Naive thymus-derived CD8-positive, alpha-beta T cell (primary cell): ENCODE measurements at regions not wholly inside any gene's neighbourhood (a gene's known extent, or its start where the extent isn't known, plus 50 kb on each side); places are given as distances from the start of the nearest gene placed in this dataset.
A peak's percentile ranks its signal among the peaks of the same experiment; 100 is the strongest.
"Not testable (repeated sequence)": the region's sequence is repeated elsewhere in the genome, so short reads cannot be mapped to it uniquely, and the experiment has no call there.

ENCODE experiments used
- ATAC-seq, 2 donors: fragments of 150-1000 bp; cut with Tn5 transposase in 1 of 2; sonication (Bioruptor Pico), chemical (Tn5 transposase) in 1 of 2; 1 replicate in 1 of 2; 2 replicates in 1 of 2; pipeline ENCODE4 v1.10.0; 2021; ENCODE audit warnings: mild to moderate bottlenecking in 2 of 2, moderate library complexity in 2 of 2
- POLR2A ChIA-PET: fragments of 350-600 bp; sonication (Branson Sonifier 250); formaldehyde crosslinking; loops from one replicate; lab custom pipeline; 2021; ENCODE audit warnings: antibody characterized with exemption; lab: Charles Lee
- DNase-seq, 10 donors: peaks; one replicate each; pipeline versions ENCODE4 v3.0.0 to v3.0.0-alpha.2; 2020 to 2022
- H3K27ac Mint-ChIP-seq, 10 donors: one replicate each; pipeline ENCODE4 v1.8.0; 2020 to 2022; ENCODE audit warnings: mild to moderate bottlenecking in 10 of 10, mixed read lengths in 10 of 10, moderate library complexity in 4 of 10, inconsistent platforms in 1 of 10
- H3K27me3 Mint-ChIP-seq, 5 donors: one replicate each; pipeline ENCODE4 v1.8.0; 2021 to 2022; ENCODE audit warnings: mixed read lengths in 5 of 5
- H3K36me3 Mint-ChIP-seq, 3 donors: one replicate each; pipeline ENCODE4 v1.8.0; 2020 to 2022; ENCODE audit warnings: mixed read lengths in 3 of 3, mild to moderate bottlenecking in 2 of 3, inconsistent platforms in 1 of 3
- H3K4me1 Mint-ChIP-seq, 4 donors: one replicate each; pipeline ENCODE4 v1.8.0; 2021 to 2022; ENCODE audit warnings: mixed read lengths in 4 of 4
- H3K4me3 Mint-ChIP-seq, 10 donors: one replicate each; pipeline ENCODE4 v1.8.0; 2020 to 2022; ENCODE audit warnings: mild to moderate bottlenecking in 10 of 10, mixed read lengths in 10 of 10, moderate library complexity in 6 of 10, inconsistent platforms in 1 of 10
- H3K9me3 Mint-ChIP-seq, 9 donors: one replicate each; pipeline ENCODE4 v1.8.0; 2020 to 2022; ENCODE audit warnings: mixed read lengths in 9 of 9, mild to moderate bottlenecking in 3 of 9, inconsistent platforms in 1 of 9, moderate library complexity in 1 of 9

DNA sequence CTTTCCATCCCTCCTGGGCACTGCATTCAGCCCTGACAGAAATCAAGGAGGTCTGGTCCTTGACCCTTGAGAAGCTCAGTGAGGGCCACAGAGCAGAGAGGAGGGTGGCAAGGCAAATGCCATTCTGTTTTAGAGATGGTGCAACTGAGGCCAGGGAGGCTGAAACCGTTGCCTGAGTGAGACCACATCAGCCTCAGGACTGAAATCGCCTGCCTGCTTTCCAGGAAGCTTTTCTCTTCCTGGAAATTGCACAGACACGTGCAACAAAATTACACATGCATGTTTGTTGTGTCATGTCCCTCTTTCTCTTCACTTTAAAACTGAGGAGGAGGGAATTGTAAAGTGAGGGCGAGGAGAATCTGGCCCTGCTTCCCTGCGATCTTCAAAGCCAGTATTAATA lies 113.7 kb upstream of the PDE10A start:
- H3K27ac Mint-ChIP-seq: no peak overlapping the region
- peaks cover 0 to 2% (median 0%) of the 10 kb centered on the region in 9 donors for H3K9me3 Mint-ChIP-seq
- no peak for DNase-seq
- POLR2A ChIA-PET: no interaction called here
- H3K4me3 Mint-ChIP-seq: no peak overlapping the region
- ATAC-seq: no peak
- H3K4me1 Mint-ChIP-seq: peaks cover 0 to 6% (median 3%) of the 10 kb centered on the region in 4 donors
- peaks cover 9 to 61% (median 30%) of the 10 kb centered on the region in 5 donors for H3K27me3 Mint-ChIP-seq
- no peaks in the 10 kb centered on the region for H3K36me3 Mint-ChIP-seq

GRCh38 chr6:165775721-165776120 lies 112.7 kb upstream of the PDE10A start:
- H3K36me3 Mint-ChIP-seq: no peaks in the 10 kb centered on the region
- H3K4me1 Mint-ChIP-seq: peaks cover 0 to 6% (median 3%) of the 10 kb centered on the region in 4 donors
- H3K9me3 Mint-ChIP-seq: peaks cover 0 to 2% (median 0%) of the 10 kb centered on the region in 9 donors
- no peak overlapping the region for H3K4me3 Mint-ChIP-seq
- DNase-seq (no peak), ATAC-seq (no peak)
- H3K27me3 Mint-ChIP-seq: peaks cover 9 to 57% (median 30%) of the 10 kb centered on the region in 5 donors
- POLR2A ChIA-PET: no interaction called here
- no peak overlapping the region for H3K27ac Mint-ChIP-seq

- ATAC-seq (peak in 1 of 2 donors; percentile 32), DNase-seq (no peak)
- Mint-ChIP-seq H3K9me3 (peaks cover 0 to 2% (median 0%) of the 10 kb centered on the region in 9 donors), H3K27ac (peak overlapping the region in 1 of 10 donors; percentile 69), H3K36me3 (no peaks in the 10 kb centered on the region), H3K27me3 (peaks cover 9 to 59% (median 30%) of the 10 kb centered on the region in 5 donors), H3K4me3 (no peak overlapping the region), H3K4me1 (peaks cover 0 to 6% (median 3%) of the 10 kb centered on the region in 4 donors)
- POLR2A ChIA-PET: no interaction called here
Measured at GRCh38 chr6:165774903-165775601, 112.0 kb upstream of the PDE10A start.

DNA sequence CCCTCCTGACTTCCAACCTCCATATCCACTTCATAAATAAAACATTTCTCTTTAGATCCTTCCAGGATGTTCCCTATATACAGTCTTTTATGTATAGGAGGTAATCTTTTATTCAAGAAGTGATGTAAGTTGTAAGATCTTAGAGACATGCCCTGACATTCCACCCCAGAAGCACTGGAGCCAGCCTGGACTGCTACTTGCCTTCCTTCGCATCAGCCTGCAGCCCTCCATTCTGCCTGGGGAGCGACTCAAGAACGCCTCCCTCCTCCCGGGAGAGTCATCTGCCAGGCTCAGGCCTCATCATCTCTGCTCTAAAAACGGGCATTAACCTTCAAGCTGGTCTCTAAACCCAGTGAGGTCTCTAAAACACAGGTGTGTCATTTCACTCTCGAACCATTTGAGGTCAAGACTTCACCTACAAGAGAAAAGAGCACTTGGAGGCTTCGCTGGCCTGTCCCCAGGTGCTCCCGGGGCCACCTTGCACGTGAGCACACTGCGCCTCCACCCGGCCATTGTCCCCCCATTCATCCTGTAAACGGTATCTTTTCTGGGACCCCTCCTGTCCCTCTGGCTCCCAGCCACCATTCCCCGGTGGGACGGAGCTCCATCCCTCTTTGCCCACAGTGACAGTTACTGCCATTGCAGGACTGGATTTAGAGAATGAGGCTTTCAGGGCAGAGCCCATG lies 107.5 kb upstream of the PDE10A start:
- Mint-ChIP-seq H3K27me3 (peaks cover 10 to 29% (median 20%) of the 10 kb centered on the region in 5 donors), H3K4me1 (peaks cover 0 to 3% (median 2%) of the 10 kb centered on the region in 4 donors), H3K9me3 (no peaks in the 10 kb centered on the region), H3K27ac (no peak overlapping the region), H3K4me3 (no peak overlapping the region), H3K36me3 (no peaks in the 10 kb centered on the region)
- no peak for DNase-seq
- ATAC-seq: no peak
- POLR2A ChIA-PET: no interaction called here

DNA sequence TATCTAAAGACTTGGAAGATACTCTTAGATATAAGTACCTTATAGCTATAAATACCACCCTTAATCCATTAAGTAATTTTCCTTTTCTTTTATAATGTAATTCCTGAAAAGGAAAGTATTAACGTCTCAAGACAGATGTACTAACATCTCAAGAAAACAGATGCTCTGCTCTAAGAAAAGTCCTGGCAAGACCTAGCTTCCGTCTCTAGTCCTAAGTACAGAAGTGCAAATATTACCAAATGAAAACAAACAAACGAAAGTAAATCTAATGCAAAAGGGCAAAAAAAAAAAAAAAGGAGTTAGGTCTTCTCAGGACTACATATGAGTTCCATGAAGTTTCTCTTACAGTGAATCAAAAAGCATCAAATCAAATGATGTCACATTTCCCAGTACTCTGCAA lies 106.8 kb upstream of the PDE10A start:
- Mint-ChIP-seq H3K27ac (no peak overlapping the region), H3K4me1 (no peaks in the 10 kb centered on the region), H3K27me3 (peaks cover 6 to 24% (median 14%) of the 10 kb centered on the region in 5 donors), H3K9me3 (no peaks in the 10 kb centered on the region), H3K4me3 (no peak overlapping the region), H3K36me3 (no peaks in the 10 kb centered on the region)
- ATAC-seq (no peak), DNase-seq (no peak)
- POLR2A ChIA-PET: no interaction called here

DNA sequence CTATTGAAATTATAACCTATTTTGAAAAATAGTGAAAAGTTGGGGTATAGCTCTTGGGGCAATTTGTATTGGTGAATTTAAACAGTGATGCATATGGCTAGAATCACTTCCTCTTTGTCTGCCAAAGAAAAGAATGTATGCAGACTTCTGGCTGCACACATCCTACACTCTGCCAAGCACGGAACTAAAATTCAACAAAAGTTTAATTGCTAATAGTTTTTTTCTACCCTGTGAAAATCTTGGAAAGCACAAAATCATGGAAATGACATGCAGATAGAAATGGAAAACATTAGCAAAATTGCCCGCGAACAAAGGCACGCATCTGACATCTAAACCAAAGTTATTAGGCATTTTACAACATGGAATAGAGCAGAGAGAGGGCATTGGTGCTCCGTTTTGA lies 106.4 kb upstream of the PDE10A start:
- DNase-seq: no peak
- H3K27ac Mint-ChIP-seq: no peak overlapping the region
- H3K4me3 Mint-ChIP-seq: no peak overlapping the region
- POLR2A ChIA-PET: no interaction called here
- peaks cover 6 to 22% (median 11%) of the 10 kb centered on the region in 5 donors for H3K27me3 Mint-ChIP-seq
- no peaks in the 10 kb centered on the region for H3K4me1 Mint-ChIP-seq
- ATAC-seq: no peak
- H3K36me3 Mint-ChIP-seq: no peaks in the 10 kb centered on the region
- no peaks in the 10 kb centered on the region for H3K9me3 Mint-ChIP-seq

GRCh38 chr6:165768961-165769360 lies 105.9 kb upstream of the PDE10A start:
- Mint-ChIP-seq H3K9me3 (no peaks in the 10 kb centered on the region), H3K36me3 (no peaks in the 10 kb centered on the region), H3K27me3 (peaks cover 6 to 22% (median 11%) of the 10 kb centered on the region in 5 donors), H3K4me1 (no peaks in the 10 kb centered on the region), H3K27ac (no peak overlapping the region), H3K4me3 (no peak overlapping the region)
- DNase-seq (no peak), ATAC-seq (no peak)
- POLR2A ChIA-PET: no interaction called here

DNA sequence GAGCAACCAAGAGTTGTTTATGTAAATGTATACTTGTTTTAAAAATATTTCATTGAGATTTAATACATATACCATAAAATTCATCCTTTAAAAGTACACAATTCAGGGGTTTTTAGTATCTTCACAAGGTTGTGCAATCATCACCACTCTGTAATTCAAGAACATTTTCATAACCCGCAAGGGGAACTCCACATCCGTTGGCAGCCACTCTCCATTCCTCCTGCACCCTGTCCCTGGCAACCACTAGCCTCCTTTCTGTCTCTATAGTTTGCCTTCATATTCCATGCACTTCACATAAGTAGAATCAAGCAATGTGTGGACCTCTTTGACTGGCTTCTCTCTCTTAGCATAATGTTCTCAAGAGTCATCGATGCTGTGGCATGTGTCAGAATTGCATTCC lies 104.2 kb upstream of the PDE10A start:
- ATAC-seq: no peak
- POLR2A ChIA-PET: no interaction called here
- Mint-ChIP-seq H3K36me3 (peaks cover 0 to under 1% (median 0%) of the 10 kb centered on the region in 3 donors), H3K9me3 (peaks cover 0 to 2% (median 0%) of the 10 kb centered on the region in 9 donors), H3K4me3 (no peak overlapping the region), H3K27ac (no peak overlapping the region), H3K4me1 (no peaks in the 10 kb centered on the region), H3K27me3 (peaks cover 3 to 22% (median 6%) of the 10 kb centered on the region in 5 donors)
- no peak for DNase-seq

DNA sequence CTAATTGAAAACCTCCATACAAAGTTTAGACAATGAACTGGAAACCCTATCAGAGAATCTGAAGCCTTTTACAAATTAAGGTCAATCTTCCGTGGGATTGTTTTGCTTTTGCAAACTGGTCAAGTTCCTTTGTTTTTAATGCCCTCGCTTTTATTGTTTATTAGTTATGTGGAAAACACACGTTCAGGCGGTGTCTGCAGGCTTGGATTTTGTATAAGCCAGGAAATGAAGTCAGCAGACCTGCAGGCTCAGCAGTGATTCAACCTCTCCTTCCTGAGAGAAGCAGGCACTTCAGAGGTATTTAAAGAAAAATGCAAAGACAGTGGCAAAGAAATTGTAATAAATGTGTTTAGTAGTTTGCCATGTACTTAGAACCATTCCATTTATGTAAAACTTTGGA lies 103.4 kb upstream of the PDE10A start:
- no peaks in the 10 kb centered on the region for H3K4me1 Mint-ChIP-seq
- DNase-seq: no peak
- H3K27ac Mint-ChIP-seq: no peak overlapping the region
- peaks cover 0 to 6% (median 0%) of the 10 kb centered on the region in 9 donors for H3K9me3 Mint-ChIP-seq
- H3K27me3 Mint-ChIP-seq: peaks cover 3 to 22% (median 8%) of the 10 kb centered on the region in 5 donors
- ATAC-seq: no peak
- POLR2A ChIA-PET: no interaction called here
- peaks cover 0 to 6% (median 0%) of the 10 kb centered on the region in 3 donors for H3K36me3 Mint-ChIP-seq
- no peak overlapping the region for H3K4me3 Mint-ChIP-seq

GRCh38 chr6:165766026-165766425 lies 103.0 kb upstream of the PDE10A start:
- peaks cover 0 to 6% (median 0%) of the 10 kb centered on the region in 3 donors for H3K36me3 Mint-ChIP-seq
- no peak for DNase-seq
- peaks cover 2 to 22% (median 8%) of the 10 kb centered on the region in 5 donors for H3K27me3 Mint-ChIP-seq
- H3K27ac Mint-ChIP-seq: no peak overlapping the region
- H3K4me3 Mint-ChIP-seq: no peak overlapping the region
- no peak for ATAC-seq
- H3K4me1 Mint-ChIP-seq: no peaks in the 10 kb centered on the region
- H3K9me3 Mint-ChIP-seq: peaks cover 0 to 8% (median 0%) of the 10 kb centered on the region in 9 donors
- POLR2A ChIA-PET: no interaction called here

DNA sequence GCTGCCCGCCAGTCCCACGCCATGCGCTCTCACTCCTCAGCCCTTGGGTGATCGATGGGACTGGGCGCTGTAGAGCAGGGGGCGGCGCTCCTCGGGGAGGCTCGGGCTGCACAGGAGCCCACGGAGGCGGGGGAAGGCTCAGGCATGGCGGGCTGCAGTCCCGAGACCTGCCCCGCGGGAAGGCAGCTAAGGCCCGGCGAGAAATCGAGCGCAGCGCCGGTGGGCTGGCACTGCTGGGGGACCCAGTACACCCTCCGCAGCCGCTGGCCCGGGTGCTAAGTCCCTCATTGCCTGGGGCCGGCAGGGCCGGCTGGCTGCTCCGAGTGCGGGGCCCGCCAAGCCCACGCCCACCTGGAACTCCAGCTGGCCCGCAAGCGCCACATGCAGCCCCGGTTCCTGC lies 102.2 kb upstream of the PDE10A start:
- POLR2A ChIA-PET, H3K27ac Mint-ChIP-seq, H3K4me3 Mint-ChIP-seq, H3K36me3 Mint-ChIP-seq, ATAC-seq, H3K4me1 Mint-ChIP-seq, H3K9me3 Mint-ChIP-seq, DNase-seq: not testable (repeated sequence)
- peaks cover under 1 to 16% (median 5%) of the 10 kb centered on the region in 5 donors for H3K27me3 Mint-ChIP-seq

GRCh38 chr6:165762876-165763275 lies 99.8 kb upstream of the PDE10A start:
- peaks cover 0 to 3% (median 0%) of the 10 kb centered on the region in 4 donors for H3K4me1 Mint-ChIP-seq
- H3K9me3 Mint-ChIP-seq: peaks cover 0 to 8% (median 2%) of the 10 kb centered on the region in 9 donors

GRCh38 chr6:165762125-165762524 lies 99.1 kb upstream of the PDE10A start:
- H3K9me3 Mint-ChIP-seq: peaks cover 0 to 8% (median 2%) of the 10 kb centered on the region in 9 donors
- DNase-seq (no peak), ATAC-seq (no peak)
- POLR2A ChIA-PET: no interaction called here
- peaks cover 0 to 3% (median 0%) of the 10 kb centered on the region in 4 donors for H3K4me1 Mint-ChIP-seq
- no peak overlapping the region for H3K27ac Mint-ChIP-seq
- peaks cover 0 to 6% (median 0%) of the 10 kb centered on the region in 3 donors for H3K36me3 Mint-ChIP-seq
- peaks cover 0 to 12% (median 2%) of the 10 kb centered on the region in 5 donors for H3K27me3 Mint-ChIP-seq
- no peak overlapping the region for H3K4me3 Mint-ChIP-seq

More at GRCh38 chr6:165762876-165763275, 99.8 kb upstream of the PDE10A start:
- POLR2A ChIA-PET: no interaction called here
- DNase-seq (no peak), ATAC-seq (no peak)
- no peak overlapping the region for H3K4me3 Mint-ChIP-seq
- H3K27ac Mint-ChIP-seq: no peak overlapping the region
- peaks cover 0 to 6% (median 0%) of the 10 kb centered on the region in 3 donors for H3K36me3 Mint-ChIP-seq
- peaks cover 0 to 17% (median 6%) of the 10 kb centered on the region in 5 donors for H3K27me3 Mint-ChIP-seq
